ENCODE measurements at regions not wholly inside any gene's neighbourhood (a gene's known extent, or its start where the extent isn't known, plus 50 kb on each side); places are given as distances from the start of the nearest gene placed in this dataset.

- TF ChIP-seq CTCF (conservative IDR thresholded peaks at IDR 0.05; ENCODE audit: low read depth in 2 of 2) (no peak), NANOG (IDR thresholded peaks at IDR 0.05; ENCODE audit: borderline replicate concordance) (no peak)
These were observed 420.5 kb upstream of the CNTNAP2 start (continued) for GRCh38 chr7:145696071-145696470.

- Histone ChIP-seq H3F3A (replicated peaks; ENCODE audit: low read depth) (no peaks in the 10 kb centered on the region), H3K4me2 (no peak overlapping the region), H3K9me2 (ENCODE audit: insufficient read depth) (no peaks in the 10 kb centered on the region), H4K20me1 (replicated peaks; ENCODE audit: insufficient read depth) (no peaks in the 10 kb centered on the region), H3K36me3 (ENCODE audit: insufficient read depth) (peaks cover 9% of the 10 kb centered on the region; the same call in 1 of the 2 replicates), H3K4me1 (ENCODE audit: insufficient read depth) (no peaks in the 10 kb centered on the region), H3K27ac (ENCODE audit: low read depth) (no peak overlapping the region), H2AFZ (no peak overlapping the region), H3K79me2 (replicated peaks; ENCODE audit: insufficient read depth) (no peaks in the 10 kb centered on the region), H3K27me3 (ENCODE audit: insufficient read depth) (no peaks in the 10 kb centered on the region), H3K4me3 (no peak overlapping the region)
- ATAC-seq, result no peak
- H3K4me1 Mint-ChIP-seq, result no peaks in the 10 kb centered on the region
- peaks cover 2% of the 10 kb centered on the region for H3K27me3 Mint-ChIP-seq (ENCODE audit: insufficient read depth, low read depth, poor library complexity)
- H3K36me3 Mint-ChIP-seq (ENCODE audit: low read depth), result peaks cover 11% of the 10 kb centered on the region; the same call in 1 of the 3 replicates
- DNase-seq (ENCODE audit: low spot score), result no peak
- no peak overlapping the region for H3K4me3 Mint-ChIP-seq
- no peak overlapping the region for H3K27ac Mint-ChIP-seq
- H3K9me3 Mint-ChIP-seq, result peaks cover 81% of the 10 kb centered on the region
- no peak for TF ChIP-seq EZH2 (IDR thresholded peaks at IDR 0.05; ENCODE audit: low read depth, unreplicated experiment)
- TF ChIP-seq ZNF331 (CRISPR knock-in tag; IDR thresholded peaks at IDR 0.05; ENCODE audit: low read depth), result no peak
- TF ChIP-seq POLR2AphosphoS5 (IDR thresholded peaks at IDR 0.05; ENCODE audit: low read depth), result no peak
- no peak for TF ChIP-seq ZNF114 (CRISPR knock-in tag; IDR thresholded peaks at IDR 0.05)
- no peak for TF ChIP-seq REST (IDR thresholded peaks at IDR 0.05; ENCODE audit: unreplicated experiment)
- no peak for TF ChIP-seq NANOG (IDR thresholded peaks at IDR 0.05; ENCODE audit: borderline replicate concordance)
- no peak for TF ChIP-seq STAT1 (IDR thresholded peaks at IDR 0.05; ENCODE audit: unreplicated experiment)
- no peak for TF ChIP-seq CTCF (conservative IDR thresholded peaks at IDR 0.05; ENCODE audit: low read depth in 2 of 2)
- no peak for TF ChIP-seq EZH2phosphoT487 (IDR thresholded peaks at IDR 0.05; ENCODE audit: unreplicated experiment)
- TF ChIP-seq CREB1 (CRISPR knock-in tag; IDR thresholded peaks at IDR 0.05; ENCODE audit: low read depth), result no peak
- no peak for TF ChIP-seq ETS1 (IDR thresholded peaks at IDR 0.05)
- TF ChIP-seq JUNB (IDR thresholded peaks at IDR 0.05; ENCODE audit: unreplicated experiment), result no peak
These were observed 424.2 kb upstream of the CNTNAP2 start for GRCh38 chr7:145692237-145692950.

Measured in GM23338 (cell line).